ENCODE measurements at regions not wholly inside any gene's neighbourhood (a gene's known extent, or its start where the extent isn't known, plus 50 kb on each side); places are given as distances from the start of the nearest gene placed in this dataset.

GRCh38 chr6:165746331-165746730 is 83.3 kb upstream of the PDE10A start:
- no peak for DNase-seq (ENCODE audit: low read depth)

DNA sequence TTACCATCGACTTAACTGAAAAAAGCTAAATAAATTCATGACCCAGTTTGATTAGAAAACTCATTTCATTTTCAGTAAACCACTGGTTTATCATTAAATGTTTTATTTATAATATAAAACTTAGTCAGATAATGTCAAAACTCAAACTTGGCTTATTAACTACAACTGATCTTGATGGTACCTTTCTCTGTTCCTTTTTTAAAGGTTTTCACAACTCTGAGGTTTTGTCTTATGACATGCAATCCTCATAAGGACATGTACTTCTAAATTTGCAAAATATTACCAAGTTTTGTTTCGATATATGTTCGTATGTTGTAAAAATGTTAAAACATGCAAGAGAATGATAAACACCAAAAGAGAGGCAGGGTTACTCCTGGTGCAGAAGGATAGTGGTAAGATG is 82.5 kb upstream of the PDE10A start:
- no peak for DNase-seq (ENCODE audit: low read depth)

DNA sequence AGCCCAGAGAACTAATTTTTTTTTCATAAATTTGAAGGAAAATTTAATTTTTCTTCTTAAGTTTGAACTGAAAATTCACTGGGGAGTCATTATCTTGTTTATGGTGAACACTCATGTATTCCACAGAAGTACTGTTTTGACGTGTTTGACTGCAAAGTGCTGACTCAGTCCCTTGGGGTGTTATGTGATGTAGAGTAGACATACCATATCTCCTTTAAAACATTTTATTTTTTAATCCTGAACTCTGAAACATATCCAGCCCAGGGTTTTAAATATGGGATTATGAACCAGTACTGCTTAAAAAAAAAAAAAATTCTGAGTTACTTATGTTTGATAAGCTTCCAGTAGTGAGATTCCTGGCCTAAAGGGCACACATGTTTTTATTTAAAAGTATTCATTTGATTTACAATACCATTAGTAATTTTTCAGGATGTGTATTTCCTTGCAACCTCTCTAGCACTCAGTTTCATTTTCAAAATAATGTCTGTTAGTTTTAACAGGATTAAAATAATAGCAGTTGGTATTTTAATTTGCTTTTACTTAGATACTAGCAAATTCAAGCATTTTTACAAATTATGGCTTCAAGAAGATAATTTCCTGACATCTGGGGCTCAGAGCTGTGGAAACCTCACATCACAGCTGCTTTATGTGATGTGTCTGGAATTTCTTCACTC is 81.7 kb upstream of the PDE10A start:
- DNase-seq (ENCODE audit: low read depth) = no peak

DNA sequence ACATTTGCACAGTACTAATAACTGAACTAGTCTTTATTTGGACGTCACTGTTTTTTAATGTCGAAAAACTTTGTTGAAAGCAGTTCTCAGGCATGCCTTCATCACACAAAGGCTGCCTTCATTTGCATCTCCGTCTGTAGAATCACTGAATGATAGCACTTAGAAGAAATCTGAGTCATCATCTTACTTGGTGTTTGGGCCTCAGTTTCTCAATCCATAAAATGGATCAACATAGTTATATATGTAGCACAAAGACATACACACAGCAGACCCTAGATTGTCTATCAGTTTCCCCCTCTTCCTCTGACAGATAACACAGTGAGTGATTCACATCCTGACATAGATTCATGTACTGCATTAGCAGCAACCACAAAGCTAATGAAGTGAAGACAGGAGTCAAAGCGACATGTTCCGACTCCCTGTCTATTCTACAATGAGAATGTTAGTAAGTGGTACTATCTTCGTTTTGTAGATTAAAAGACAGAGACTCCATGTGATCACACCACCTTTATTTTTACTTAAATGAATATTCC is 80.4 kb upstream of the PDE10A start:
- DNase-seq (ENCODE audit: low read depth) = no peak

DNA sequence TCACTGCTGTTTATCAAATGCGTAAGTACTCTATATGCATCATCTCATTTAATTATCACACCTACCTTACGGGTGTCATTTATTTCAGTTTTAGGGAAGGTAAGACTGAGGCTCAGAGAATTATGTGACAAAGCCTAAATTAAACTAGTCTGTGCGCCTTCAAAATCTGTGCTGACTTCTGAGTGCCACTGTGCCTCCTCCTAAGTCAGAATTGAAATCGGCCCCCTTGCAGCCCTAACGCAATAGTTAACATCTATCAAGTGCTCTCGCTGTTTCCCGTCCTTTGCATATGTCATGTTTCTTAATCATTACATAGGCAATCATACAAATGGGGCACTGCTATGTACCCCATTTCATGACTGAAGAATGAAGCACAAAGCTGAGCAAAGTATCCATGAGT is 79.0 kb upstream of the PDE10A start:
- no peak for DNase-seq (ENCODE audit: low read depth)

DNA sequence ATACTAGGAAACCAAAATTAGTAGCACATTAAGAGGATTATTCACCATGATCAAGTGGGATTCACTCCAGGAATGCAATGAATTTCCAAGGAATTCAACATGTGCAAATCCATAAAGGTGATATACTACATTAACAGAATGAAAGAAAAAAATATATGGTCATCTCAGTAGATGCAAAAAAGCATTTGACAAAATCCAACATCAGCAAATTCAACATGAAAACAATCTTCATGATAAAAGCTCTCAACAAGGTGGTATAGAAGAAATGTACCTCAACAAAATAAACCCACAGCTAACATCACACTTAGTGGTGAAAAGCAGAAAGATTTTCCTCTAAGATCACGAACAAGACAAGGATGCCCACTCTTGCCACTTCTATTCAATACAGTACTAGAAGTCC is 74.4 kb upstream of the PDE10A start:
- DNase-seq (ENCODE audit: low read depth) = no peak

DNA sequence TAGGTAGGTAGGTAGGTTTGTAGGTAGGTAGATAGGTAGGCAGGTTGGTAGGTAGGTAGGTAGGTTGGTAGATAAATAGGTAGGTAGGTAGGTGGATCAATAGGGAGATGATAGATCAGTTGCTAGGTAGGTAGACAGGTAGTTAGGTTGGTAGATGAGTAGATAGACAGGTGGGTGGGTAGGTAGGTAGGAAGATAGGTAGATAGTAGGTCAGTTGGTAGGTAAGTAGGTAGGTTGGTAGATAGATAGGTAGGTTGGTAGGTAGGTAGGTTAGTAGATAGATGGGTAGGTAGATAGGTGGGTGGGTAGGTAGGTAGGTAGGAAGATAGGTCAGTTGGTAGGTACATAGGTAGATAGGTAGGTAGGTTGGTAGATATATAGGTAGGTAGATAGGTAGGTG is 72.0 kb upstream of the PDE10A start:
- DNase-seq (ENCODE audit: low read depth) = no peak

GRCh38 chr6:165733489-165733791 is 70.4 kb upstream of the PDE10A start:
- DNase-seq (ENCODE audit: low read depth) = no peak

DNA sequence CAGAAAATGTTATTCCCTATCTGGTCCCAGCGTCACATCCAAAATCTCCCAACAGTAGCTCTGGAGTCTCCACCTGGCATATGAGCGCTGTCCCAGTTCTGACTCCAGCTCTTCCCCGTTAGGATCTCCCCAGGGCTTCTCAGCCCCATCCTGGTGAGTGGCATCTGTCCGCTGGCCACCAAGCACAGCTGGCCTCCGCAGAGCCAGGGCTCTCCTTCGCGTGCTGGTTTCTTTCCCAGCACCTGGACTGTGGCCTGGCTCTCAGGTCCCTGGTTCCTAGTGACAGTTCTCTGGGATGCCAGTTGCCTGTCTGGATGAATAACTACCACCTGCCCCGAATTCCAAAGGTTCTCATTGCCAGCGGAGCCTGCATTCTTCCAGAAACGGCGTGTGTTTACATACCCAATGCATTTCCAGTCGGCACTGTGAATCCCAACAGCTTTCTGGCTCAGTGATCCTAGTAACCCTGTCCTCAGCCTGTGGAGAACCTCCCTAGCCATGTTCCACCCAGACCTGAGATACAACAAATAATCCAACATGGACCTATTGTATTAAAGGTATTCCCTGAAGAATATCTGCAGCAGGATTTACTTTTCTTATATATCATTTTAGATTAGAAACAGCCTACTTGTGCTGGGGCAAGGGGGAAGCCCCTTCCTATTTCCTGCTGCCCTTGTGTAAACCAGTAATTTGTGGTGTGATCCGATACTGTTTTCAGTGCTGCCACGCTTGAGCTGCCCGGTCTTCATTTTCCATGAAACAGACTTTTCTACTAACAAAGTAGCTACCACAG is 69.9 kb upstream of the PDE10A start:
- DNase-seq (ENCODE audit: low read depth) = no peak

GRCh38 chr6:165729307-165729936 is 66.4 kb upstream of the PDE10A start:
- peak; percentile 4 for DNase-seq (ENCODE audit: low read depth)

- no peak for DNase-seq (ENCODE audit: low read depth)
Observed at GRCh38 chr6:165728216-165728615, 65.2 kb upstream of the PDE10A start.

- DNase-seq (ENCODE audit: low read depth) = no peak
Observed at GRCh38 chr6:165726965-165727381, 63.9 kb upstream of the PDE10A start.

GRCh38 chr6:165726290-165726875 is 63.3 kb upstream of the PDE10A start:
- no peak for DNase-seq (ENCODE audit: low read depth)

GRCh38 chr6:165725201-165725600 is 62.2 kb upstream of the PDE10A start:
- no peak for DNase-seq (ENCODE audit: low read depth)

- DNase-seq (ENCODE audit: low read depth) = no peak
Observed at GRCh38 chr6:165723326-165723725, 60.3 kb upstream of the PDE10A start.

GRCh38 chr6:165722022-165722421 is 59.0 kb upstream of the PDE10A start:
- no peak for DNase-seq (ENCODE audit: low read depth)

DNA sequence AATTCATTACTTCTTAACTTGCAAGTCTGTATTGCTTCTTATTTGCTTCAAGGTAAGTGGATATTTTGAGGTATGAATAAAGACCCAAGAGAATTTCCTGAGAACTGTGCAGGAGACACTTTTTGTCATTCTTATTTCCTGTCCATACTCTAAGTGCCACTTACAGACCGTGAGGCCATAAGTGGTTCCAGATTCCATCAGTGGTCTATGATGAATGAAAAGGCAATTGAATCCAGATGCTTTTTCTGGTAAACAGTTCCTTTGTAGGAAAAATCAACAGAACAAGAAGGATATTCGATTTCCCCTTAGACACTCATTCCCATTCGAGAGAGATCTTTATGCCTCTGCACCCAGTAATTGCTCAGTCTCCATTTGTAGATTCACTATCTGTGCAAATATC is 58.3 kb upstream of the PDE10A start:
- DNase-seq (ENCODE audit: low read depth) = no peak

DNA sequence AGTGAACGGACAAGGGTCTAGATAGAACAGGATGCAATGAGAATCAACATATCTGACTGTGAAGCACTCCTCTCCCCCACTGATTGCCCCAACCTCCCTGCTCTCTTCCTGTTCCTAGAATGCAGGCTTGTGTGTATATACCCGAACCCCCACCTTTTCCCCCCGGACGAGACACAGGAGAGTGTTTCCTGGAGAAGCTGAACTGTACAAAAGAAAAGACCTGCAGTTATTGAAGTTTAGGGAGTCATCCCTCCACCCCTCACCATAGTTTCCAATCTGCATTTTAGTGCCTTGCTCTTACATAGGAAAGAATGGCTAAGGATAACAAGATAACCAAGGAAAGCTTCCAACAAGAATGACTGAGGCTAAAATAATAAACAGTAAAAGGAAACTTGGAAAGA is 55.5 kb upstream of the PDE10A start:
- no peak for DNase-seq (ENCODE audit: low read depth)

DNA sequence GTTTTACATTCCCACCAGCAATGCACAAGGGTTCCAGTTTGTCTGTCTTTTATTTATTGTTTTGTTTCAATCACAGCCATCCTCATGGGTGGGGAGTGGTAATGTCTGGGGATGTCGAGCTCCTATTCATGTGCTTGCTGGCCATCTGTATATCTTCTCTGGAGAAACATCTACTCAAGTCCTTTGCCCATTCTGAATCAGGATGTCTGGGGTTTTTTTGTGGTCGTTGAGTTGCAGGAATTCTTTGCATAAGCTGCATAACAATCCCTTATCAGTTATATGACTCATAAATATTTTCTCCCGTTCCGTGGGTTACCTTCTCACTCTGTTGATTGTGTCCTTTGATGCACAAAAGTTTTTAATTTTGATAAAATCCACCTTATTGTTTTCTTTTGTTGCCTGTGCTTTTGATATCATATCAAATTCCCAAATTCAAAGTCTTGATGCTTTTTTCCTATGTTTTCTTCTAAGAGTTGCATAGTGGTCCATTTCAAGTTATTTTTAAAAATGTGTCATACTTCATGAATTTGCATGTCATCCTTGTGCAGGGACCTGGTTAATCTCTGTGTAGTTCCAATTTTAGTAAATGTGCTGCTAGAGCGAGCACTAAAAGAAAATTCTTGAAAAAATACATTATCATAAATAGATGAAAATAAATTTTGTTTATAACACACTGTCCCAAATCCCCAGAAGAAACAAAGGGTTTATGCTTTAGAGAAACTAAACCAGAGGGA is 54.9 kb upstream of the PDE10A start:
- DNase-seq (ENCODE audit: low read depth) = no peak

DNA sequence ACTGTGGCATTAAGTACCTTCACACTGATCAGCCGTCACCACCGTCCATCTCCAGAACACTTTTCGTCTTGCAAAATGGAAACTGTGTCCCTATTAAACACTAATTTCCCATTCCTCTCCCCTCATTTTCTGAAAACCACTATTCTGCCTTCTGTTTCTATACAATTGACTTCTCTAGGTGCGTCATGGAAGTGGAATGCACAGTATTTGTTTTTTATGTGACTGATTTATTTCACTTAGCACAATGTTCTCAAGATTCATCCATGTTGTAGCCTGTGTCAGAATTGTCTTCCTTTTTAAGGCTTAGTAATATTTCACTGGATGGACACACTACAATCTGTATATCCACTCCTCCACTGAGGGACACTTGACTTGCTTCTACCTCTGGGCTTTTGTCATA is 53.8 kb upstream of the PDE10A start:
- DNase-seq (ENCODE audit: low read depth) = no peak

GRCh38 chr6:165715428-165715827 is 52.4 kb upstream of the PDE10A start:
- no peak for DNase-seq (ENCODE audit: low read depth)

DNA sequence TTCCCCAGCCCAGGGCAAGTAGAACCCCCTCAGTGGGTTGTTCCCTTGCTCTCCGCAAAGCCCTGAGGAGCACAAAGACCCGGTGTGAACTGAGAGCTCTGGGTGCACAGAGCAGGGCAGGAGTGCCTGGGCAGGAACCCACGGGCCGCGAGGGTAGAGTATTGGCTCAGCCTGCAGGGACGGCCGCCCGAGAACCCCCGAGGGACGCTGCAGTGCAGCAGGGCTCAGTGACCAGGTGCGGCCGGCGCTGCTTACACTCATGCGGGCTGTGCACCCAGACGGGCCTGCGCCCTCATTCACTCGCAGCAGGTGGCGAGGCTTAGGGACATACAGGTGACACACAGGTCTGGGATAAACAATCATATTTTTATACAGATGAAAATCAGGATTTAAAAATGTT is 51.9 kb upstream of the PDE10A start:
- DNase-seq (ENCODE audit: low read depth) = no peak

Measured in T follicular helper cell (primary cell).